GM23248 (cell line): ENCODE measurements at regions not wholly inside any gene's neighbourhood (a gene's known extent, or its start where the extent isn't known, plus 50 kb on each side); places are given as distances from the start of the nearest gene placed in this dataset.

ENCODE experiments used
- DNase-seq: peaks from one replicate; pipeline ENCODE4 v3.0.0-alpha.2; 2015
- H2AFZ ChIP-seq: fragments of 200-600 bp; sonication (generic); 2 replicates; pipeline ENCODE4 v1.6.1; 2016; ENCODE audit warnings: antibody characterized with exemption
- H3F3A ChIP-seq: fragments of 200-600 bp; sonication (generic); 2 replicates; pipeline ENCODE4 v1.6.1; 2016; ENCODE audit warnings: mild to moderate bottlenecking, antibody characterized with exemption, mixed run types; ENCODE audit not compliant: insufficient read depth
- H3K27ac ChIP-seq: fragments of 200-600 bp; sonication (generic); 2 replicates; pipeline ENCODE4 v1.5.1; 2016; ENCODE audit warnings: mild to moderate bottlenecking
- H3K27me3 ChIP-seq: fragments of 200-600 bp; sonication (generic); replicated peaks from 2 replicates; pipeline ENCODE4 v1.6.1; 2016; ENCODE audit warnings: mild to moderate bottlenecking; ENCODE audit not compliant: insufficient read depth
- H3K36me3 ChIP-seq: fragments of 200-600 bp; sonication (generic); 2 replicates; pipeline ENCODE4 v1.6.1; 2016; ENCODE audit warnings: low read depth, mild to moderate bottlenecking
- H3K4me1 ChIP-seq: fragments of 200-600 bp; sonication (generic); 2 replicates; pipeline ENCODE4 v1.6.1; 2016; ENCODE audit warnings: mild to moderate bottlenecking; ENCODE audit not compliant: insufficient read depth
- H3K4me2 ChIP-seq: fragments of 200-600 bp; sonication (generic); one replicate; pipeline ENCODE4 v1.6.1; 2016; ENCODE audit warnings: mild to moderate bottlenecking; ENCODE audit not compliant: unreplicated experiment
- H3K4me3 ChIP-seq: fragments of 200-600 bp; sonication (generic); 2 replicates; pipeline ENCODE4 v1.5.1; 2016; ENCODE audit warnings: mild to moderate bottlenecking
- H3K79me2 ChIP-seq: fragments of 200-600 bp; sonication (generic); 2 replicates; pipeline ENCODE4 v1.6.1; 2016; ENCODE audit warnings: mild to moderate bottlenecking; ENCODE audit not compliant: insufficient read depth
- H3K9ac ChIP-seq: fragments of 200-600 bp; sonication (generic); 2 replicates; pipeline ENCODE4 v1.6.1; 2016; ENCODE audit warnings: mild to moderate bottlenecking
- H3K9me2 ChIP-seq: fragments of 200-600 bp; sonication (generic); 2 replicates; pipeline ENCODE4 v1.6.1; 2016; ENCODE audit warnings: mixed run types, mild to moderate bottlenecking, moderate library complexity; ENCODE audit not compliant: insufficient read depth
- H3K9me3 ChIP-seq: fragments of 200-600 bp; sonication (generic); one replicate; pipeline ENCODE4 v1.6.1; 2017; ENCODE audit warnings: low read depth
- H4K20me1 ChIP-seq: fragments of 200-600 bp; sonication (generic); 2 replicates; pipeline ENCODE4 v1.6.0; 2016; ENCODE audit not compliant: insufficient read depth
- EZH2 ChIP-seq: fragments of 200-600 bp; sonication (generic); IDR thresholded peaks from 2 replicates; pipeline ENCODE4 v1.6.1; 2018; ENCODE audit warnings: antibody characterized with exemption, mild to moderate bottlenecking; ENCODE audit not compliant: insufficient read depth, poor library complexity, severe bottlenecking
- EZH2phosphoT487 ChIP-seq: fragments of 200-600 bp; sonication (generic); IDR thresholded peaks from 2 replicates; pipeline ENCODE4 v1.6.1; 2018; ENCODE audit warnings: antibody characterized with exemption, moderate library complexity, mild to moderate bottlenecking, low read depth; ENCODE audit not compliant: insufficient read depth
- WGBS, 2 experiments: methylation state at CpG; one replicate each; pipeline ENCODE4 v1.1.6; 2015 to 2017; ENCODE audit warnings: low lambda C conversion rate in 2 of 2, low coverage in 1 of 2; ENCODE audit errors: missing lambda C conversion rate in 2 of 2; 5-methylcytosine and 5-hydroxymethylcytosine counted together
- in situ Hi-C: fragments of 300-500 bp; cut with MboI; formaldehyde crosslinking; loops from 2 replicates; pipeline ENCODE4 v1.15.0; 2020

GRCh38 chr9:117963493-117964090 is 259.4 kb downstream of the TLR4 start:
- WGBS, 2 experiments: 22 to 27% methylated on average over 1 of the region's 1 CpG
- TF ChIP-seq EZH2phosphoT487 (no peak), EZH2 (no peak)
- Histone ChIP-seq H3K4me1 (no peaks in the 10 kb centered on the region), H2AFZ (no peak overlapping the region), H3K36me3 (no peaks in the 10 kb centered on the region), H3K27ac (no peak overlapping the region), H4K20me1 (no peaks in the 10 kb centered on the region), H3K4me2 (no peak overlapping the region), H3K27me3 (no peaks in the 10 kb centered on the region), H3K4me3 (no peak overlapping the region), H3K9me2 (no peaks in the 10 kb centered on the region), H3F3A (no peaks in the 10 kb centered on the region), H3K9ac (no peak overlapping the region), H3K9me3 (no peaks in the 10 kb centered on the region), H3K79me2 (no peaks in the 10 kb centered on the region)
- no peak for DNase-seq
- in situ Hi-C loops: no loop called here

DNA sequence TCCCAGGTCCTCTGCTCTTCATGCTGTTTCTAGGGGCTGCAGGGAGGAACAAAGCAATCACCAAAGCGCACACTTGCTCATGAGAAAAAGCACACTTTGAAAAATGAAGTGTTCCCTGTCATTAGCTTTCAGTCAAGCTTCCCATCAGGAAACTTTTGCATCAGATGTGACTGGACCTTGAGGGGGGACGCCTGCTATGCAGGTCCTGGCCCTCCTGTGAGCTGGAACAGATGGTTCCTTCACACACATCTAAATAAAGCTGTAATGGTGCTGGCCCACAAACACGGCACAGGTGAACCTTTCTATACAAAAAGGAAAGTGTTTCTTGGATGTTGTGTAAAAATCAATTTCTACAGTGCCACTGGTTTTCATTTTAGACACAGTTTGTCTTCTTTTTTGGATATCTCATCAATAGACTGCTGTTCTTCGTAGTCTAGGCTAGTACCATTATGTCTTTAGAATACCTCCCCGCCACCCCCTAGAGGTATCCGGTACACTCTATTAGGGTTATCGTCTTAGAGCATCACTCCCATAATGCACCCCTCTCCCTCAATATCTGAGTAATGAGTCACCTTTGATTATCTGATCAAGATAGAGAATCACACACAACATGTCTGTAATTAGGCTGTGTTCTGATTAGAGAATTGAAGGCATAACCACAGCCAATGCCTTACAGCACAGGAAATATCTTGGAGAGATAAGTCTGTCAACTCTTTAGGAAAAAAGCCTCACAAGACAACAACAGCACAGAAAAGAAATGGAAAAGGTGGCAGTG is 266.3 kb downstream of the TLR4 start:
- no peaks in the 10 kb centered on the region for H3K27me3 ChIP-seq
- no peak overlapping the region for H3K9ac ChIP-seq
- DNase-seq: no peak
- H3K4me2 ChIP-seq: no peak overlapping the region
- in situ Hi-C loops: no loop called here
- 32 to 44% methylated on average over 7 of the region's 7 CpGs for WGBS, 2 experiments
- H3K9me2 ChIP-seq: no peaks in the 10 kb centered on the region
- no peaks in the 10 kb centered on the region for H3K79me2 ChIP-seq
- no peak overlapping the region for H2AFZ ChIP-seq
- H3K36me3 ChIP-seq: no peaks in the 10 kb centered on the region
- no peaks in the 10 kb centered on the region for H3F3A ChIP-seq
- H4K20me1 ChIP-seq: no peaks in the 10 kb centered on the region
- H3K9me3 ChIP-seq: no peaks in the 10 kb centered on the region
- H3K4me1 ChIP-seq: no peaks in the 10 kb centered on the region
- no peak overlapping the region for H3K4me3 ChIP-seq
- H3K27ac ChIP-seq: no peak overlapping the region
- TF ChIP-seq EZH2phosphoT487 (no peak), EZH2 (no peak)

DNA sequence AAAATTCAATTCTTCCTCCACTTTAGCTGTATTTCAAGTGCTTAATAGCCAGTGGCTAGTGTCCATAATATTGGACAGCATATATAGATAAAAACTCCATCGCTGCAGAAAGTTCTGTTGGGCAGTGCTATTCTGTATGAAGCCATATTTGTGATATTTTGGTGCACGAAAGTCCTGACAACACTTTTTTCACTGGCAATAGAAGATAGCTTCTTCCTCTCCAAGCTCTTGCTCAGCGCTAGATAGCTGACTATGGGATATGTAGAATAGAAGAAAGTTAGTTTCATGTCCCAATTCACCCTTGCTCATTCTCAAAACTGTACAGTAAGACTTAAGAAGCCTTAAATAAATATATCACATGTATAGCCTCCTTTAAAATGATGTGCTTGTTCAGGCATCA is 269.9 kb downstream of the TLR4 start:
- DNase-seq: no peak
- in situ Hi-C loops: no loop called here
- Histone ChIP-seq H3K9me2 (no peaks in the 10 kb centered on the region), H3K9ac (no peak overlapping the region), H3K79me2 (no peaks in the 10 kb centered on the region), H3K4me1 (no peaks in the 10 kb centered on the region), H3K36me3 (no peaks in the 10 kb centered on the region), H3K9me3 (no peaks in the 10 kb centered on the region), H4K20me1 (no peaks in the 10 kb centered on the region), H3F3A (no peaks in the 10 kb centered on the region), H3K4me2 (no peak overlapping the region), H3K4me3 (no peak overlapping the region), H2AFZ (no peak overlapping the region), H3K27ac (no peak overlapping the region), H3K27me3 (no peaks in the 10 kb centered on the region)
- 9 to 10% methylated on average over 3 of the region's 3 CpGs for WGBS, 2 experiments
- TF ChIP-seq EZH2 (no peak), EZH2phosphoT487 (no peak)

GRCh38 chr9:117979914-117980313 is 275.7 kb downstream of the TLR4 start:
- Histone ChIP-seq H3K36me3 (no peaks in the 10 kb centered on the region), H2AFZ (no peak overlapping the region), H3K79me2 (no peaks in the 10 kb centered on the region), H3F3A (no peaks in the 10 kb centered on the region), H4K20me1 (no peaks in the 10 kb centered on the region), H3K4me2 (no peak overlapping the region), H3K4me3 (no peak overlapping the region), H3K9me3 (no peaks in the 10 kb centered on the region), H3K9ac (no peak overlapping the region), H3K4me1 (no peaks in the 10 kb centered on the region), H3K9me2 (no peaks in the 10 kb centered on the region), H3K27ac (no peak overlapping the region), H3K27me3 (no peaks in the 10 kb centered on the region)
- DNase-seq: no peak
- WGBS, 2 experiments: 58 to 64% methylated on average over 2 of the region's 2 CpGs
- TF ChIP-seq EZH2 (no peak), EZH2phosphoT487 (no peak)
- in situ Hi-C loops: no loop called here
